IMR-90 (cell line): ENCODE measurements at regions not wholly inside any gene's neighbourhood (a gene's known extent, or its start where the extent isn't known, plus 50 kb on each side); places are given as distances from the start of the nearest gene placed in this dataset.

Source experiments
- ATAC-seq: fragments of 200-7000 bp; cut with Tn5 transposase; 2 replicates; pipeline ENCODE4 v1.9.1; 2020; ENCODE audit warnings: low read depth, mild to moderate bottlenecking, moderate library complexity
- BruUV-seq: library from RNA; stranded (reverse); fragments of 400-500 nt; replicated peaks from 2 replicates; lab custom pipeline; 2021; lab: Mats Ljungman, UMichigan
- CTCF ChIA-PET: fragments of 300-600 bp; formaldehyde crosslinking; extraction: SDS; loops from one replicate; lab custom pipeline; 2021; ENCODE audit warnings: antibody characterized with exemption; lab: Yijun Ruan, JAX
- POLR2A ChIA-PET: fragments of 300-600 bp; sonication (Branson Sonifier 250); formaldehyde crosslinking; loops from one replicate; lab custom pipeline; 2022; ENCODE audit warnings: antibody characterized with exemption; ENCODE audit not compliant: unreplicated experiment; lab: Charles Lee
- DNase-seq: peaks from one replicate; pipeline ENCODE4 v3.0.0; 2013
- H2AFZ ChIP-seq: replicated peaks from 2 replicates; pipeline ENCODE3; 2013; ENCODE audit warnings: low read length, mild to moderate bottlenecking; ENCODE audit not compliant: poor library complexity
- H2AK5ac ChIP-seq: 2 replicates; pipeline ENCODE4 v1.6.1; 2013; ENCODE audit warnings: low read depth, low read length, inconsistent platforms
- H2AK9ac ChIP-seq: replicated peaks from 2 replicates; pipeline ENCODE3; 2013; ENCODE audit warnings: mild to moderate bottlenecking, low read depth, low read length, moderate library complexity; ENCODE audit not compliant: poor library complexity
- H2BK120ac ChIP-seq: 2 replicates; pipeline ENCODE4 v1.6.1; 2013; ENCODE audit warnings: low read depth, low read length, inconsistent platforms
- H2BK15ac ChIP-seq: 3 replicates; pipeline ENCODE4 v1.6.1; 2013; ENCODE audit warnings: low read depth, low read length, inconsistent platforms
- H2BK20ac ChIP-seq: 2 replicates; pipeline ENCODE4 v1.6.1; 2013; ENCODE audit warnings: low read depth, mild to moderate bottlenecking, inconsistent platforms, low read length, moderate library complexity
- H2BK5ac ChIP-seq: 2 replicates; pipeline ENCODE4 v1.6.1; 2013; ENCODE audit warnings: mild to moderate bottlenecking, low read depth, low read length, inconsistent platforms; ENCODE audit not compliant: poor library complexity, severe bottlenecking
- H3K14ac ChIP-seq: replicated peaks from 2 replicates; pipeline ENCODE4 v1.6.1; 2013; ENCODE audit warnings: low read depth, low read length, inconsistent platforms
- H3K18ac ChIP-seq: 2 replicates; pipeline ENCODE4 v1.6.1; 2013; ENCODE audit warnings: low read depth, low read length, control low read depth
- H3K23ac ChIP-seq: 2 replicates; pipeline ENCODE4 v1.6.1; 2013; ENCODE audit warnings: low read depth, low read length, inconsistent platforms
- H3K27ac ChIP-seq: 2 replicates; pipeline ENCODE4 v1.5.1; 2013; ENCODE audit warnings: mild to moderate bottlenecking, control low read depth, low read length; ENCODE audit not compliant: insufficient read depth
- H3K27me3 ChIP-seq: 2 replicates; pipeline ENCODE4 v1.6.1; 2013; ENCODE audit warnings: low read length; ENCODE audit not compliant: control insufficient read depth, insufficient read depth
- H3K36me3 ChIP-seq: 2 replicates; pipeline ENCODE4 v1.6.1; 2013; ENCODE audit warnings: low read length, mixed read lengths; ENCODE audit not compliant: control insufficient read depth, insufficient read depth
- H3K4ac ChIP-seq: 2 replicates; pipeline ENCODE4 v1.6.1; 2013; ENCODE audit warnings: low read depth, low read length, inconsistent platforms
- H3K4me1 ChIP-seq: 2 replicates; pipeline ENCODE4 v1.6.1; 2013; ENCODE audit warnings: low read length, mixed read lengths; ENCODE audit not compliant: control insufficient read depth, insufficient read depth
- H3K4me2 ChIP-seq: 2 replicates; pipeline ENCODE4 v1.6.1; 2013; ENCODE audit warnings: low read depth, mild to moderate bottlenecking, control low read depth, low read length, moderate library complexity
- H3K4me3 ChIP-seq: 2 replicates; pipeline ENCODE4 v1.5.1; 2013; ENCODE audit warnings: low read depth, mild to moderate bottlenecking, control low read depth, low read length, moderate library complexity; ENCODE audit not compliant: insufficient read depth
- H3K56ac ChIP-seq: 2 replicates; pipeline ENCODE4 v1.6.1; 2013; ENCODE audit warnings: low read length, inconsistent platforms; ENCODE audit not compliant: insufficient read depth; ENCODE audit errors: extremely low read depth
- H3K79me1 ChIP-seq, 2 experiments: 2 replicates each; pipeline ENCODE4 v1.6.1; 2013; ENCODE audit warnings: low read length in 2 of 2, inconsistent platforms in 1 of 2, low read depth in 1 of 2
- H3K9ac ChIP-seq: 2 replicates; pipeline ENCODE4 v1.6.1; 2013; ENCODE audit warnings: low read depth, low read length, control low read depth
- H3K9me1 ChIP-seq: 2 replicates; pipeline ENCODE4 v1.6.1; 2013; ENCODE audit warnings: low read length, inconsistent platforms; ENCODE audit not compliant: insufficient read depth
- H3K9me3 ChIP-seq: 2 replicates; pipeline ENCODE4 v1.6.1; 2013; ENCODE audit warnings: low read length; ENCODE audit not compliant: control insufficient read depth, insufficient read depth
- H4K20me1 ChIP-seq: 2 replicates; pipeline ENCODE4 v1.6.1; 2013; ENCODE audit warnings: low read length, inconsistent platforms; ENCODE audit not compliant: insufficient read depth
- H4K5ac ChIP-seq: 2 replicates; pipeline ENCODE4 v1.6.1; 2013; ENCODE audit warnings: mild to moderate bottlenecking, low read depth, low read length, control low read depth
- H4K8ac ChIP-seq, 2 experiments: 2 replicates each; pipeline ENCODE4 v1.6.1; 2013; ENCODE audit warnings: low read depth in 2 of 2, low read length in 2 of 2, control low read depth in 1 of 2, inconsistent platforms in 1 of 2
- H4K91ac ChIP-seq: 2 replicates; pipeline ENCODE4 v1.6.1; 2013; ENCODE audit warnings: low read depth, low read length, inconsistent platforms; ENCODE audit not compliant: insufficient read depth
- BHLHE40 ChIP-seq: fragments of 150-350 bp; IDR thresholded peaks from 2 replicates; pipeline ENCODE4 v1.6.1; 2016; ENCODE audit warnings: mild to moderate bottlenecking, low read depth, low read length
- CEBPB ChIP-seq: IDR thresholded peaks from 2 replicates; pipeline ENCODE4 v1.6.1; 2012; ENCODE audit warnings: low read depth, low read length, improper control_type of control experiment
- CHD1 ChIP-seq: IDR thresholded peaks from 2 replicates; pipeline ENCODE4 v1.6.1; 2012; ENCODE audit warnings: low read depth, low read length, improper control_type of control experiment
- FOS ChIP-seq: fragments of 150-350 bp; IDR thresholded peaks from 2 replicates; pipeline ENCODE4 v1.6.1; 2016; ENCODE audit warnings: low read depth, low read length
- MAFK ChIP-seq: IDR thresholded peaks from 2 replicates; pipeline ENCODE4 v1.6.1; 2012; ENCODE audit warnings: low read depth, low read length, improper control_type of control experiment
- MAZ ChIP-seq: IDR thresholded peaks from 2 replicates; pipeline ENCODE4 v1.6.1; 2012; ENCODE audit warnings: low read depth, mild to moderate bottlenecking, low read length, improper control_type of control experiment, moderate library complexity, borderline replicate concordance
- MXI1 ChIP-seq: IDR thresholded peaks from 2 replicates; pipeline ENCODE4 v1.6.1; 2012; ENCODE audit warnings: low read depth, mild to moderate bottlenecking, low read length, moderate library complexity, borderline replicate concordance
- NFE2L2 ChIP-seq: fragments of 150-350 bp; IDR thresholded peaks from 2 replicates; pipeline ENCODE4 v1.6.1; 2016; ENCODE audit warnings: low read depth, mild to moderate bottlenecking, low read length
- POLR2A ChIP-seq: IDR thresholded peaks from 2 replicates; pipeline ENCODE4 v1.6.1; 2012; ENCODE audit warnings: mild to moderate bottlenecking, low read depth, low read length
- RAD21 ChIP-seq: IDR thresholded peaks from 2 replicates; pipeline ENCODE4 v1.6.1; 2012; ENCODE audit warnings: low read length, improper control_type of control experiment
- RCOR1 ChIP-seq: IDR thresholded peaks from 2 replicates; pipeline ENCODE4 v1.6.1; 2012; ENCODE audit warnings: mild to moderate bottlenecking, low read length, improper control_type of control experiment; ENCODE audit not compliant: insufficient replicate concordance
- RFX5 ChIP-seq: IDR thresholded peaks from 2 replicates; pipeline ENCODE4 v1.8.0; 2012; ENCODE audit warnings: low read depth, mild to moderate bottlenecking, low read length, moderate library complexity
- SMC3 ChIP-seq: fragments of 150-350 bp; IDR thresholded peaks from 2 replicates; pipeline ENCODE4 v1.6.1; 2016; ENCODE audit warnings: low read depth, mild to moderate bottlenecking, antibody characterized with exemption, low read length, moderate library complexity
- WGBS, 2 experiments: methylation state at CpG; one replicate each; pipeline versions ENCODE4 v1.1.5 to v1.1.7; 2013; ENCODE audit warnings: missing lambda C conversion rate in 2 of 2; ENCODE audit not compliant: insufficient read length in 1 of 2; ENCODE audit errors: extremely low coverage in 2 of 2; 5-methylcytosine and 5-hydroxymethylcytosine counted together
- dilution Hi-C: fragments of 300-500 bp; cut with HindIII; formaldehyde crosslinking; loops from one replicate; pipeline ENCODE4 v1.14.3; 2018; ENCODE audit warnings: low sequenced_read_pairs; ENCODE audit not compliant: unreplicated experiment
- in situ Hi-C: fragments of 300-500 bp; cut with MboI; formaldehyde crosslinking; loops from 3 replicates; pipeline ENCODE4 v1.14.3; 2019; ENCODE audit warnings: low sequenced_read_pairs, inconsistent platforms, mixed read lengths
- intact Hi-C: fragments of 100-400 bp; cut with micrococcal nuclease; formaldehyde crosslinking; loops from 2 replicates; pipeline ENCODE4 v1.10.0; 2022
- TF ChIP-seq, protein P1 (sequence below): fragments of 150-350 bp; IDR thresholded peaks from 2 replicates; pipeline ENCODE4 v1.6.1; 2017; ENCODE audit warnings: mild to moderate bottlenecking, antibody characterized with exemption, low read length, low read depth
- TF ChIP-seq, protein P2 (sequence below): fragments of 150-350 bp; IDR thresholded peaks from 2 replicates; pipeline ENCODE4 v1.6.1; 2016; ENCODE audit warnings: low read depth, mild to moderate bottlenecking, low read length, moderate library complexity, borderline replicate concordance
- TF ChIP-seq, protein P3 (sequence below): conservative IDR thresholded peaks from 2 replicates; pipeline ENCODE4 v1.5.1; 2012; ENCODE audit warnings: mild to moderate bottlenecking, low read depth, low read length, improper control_type of control experiment

DNA sequence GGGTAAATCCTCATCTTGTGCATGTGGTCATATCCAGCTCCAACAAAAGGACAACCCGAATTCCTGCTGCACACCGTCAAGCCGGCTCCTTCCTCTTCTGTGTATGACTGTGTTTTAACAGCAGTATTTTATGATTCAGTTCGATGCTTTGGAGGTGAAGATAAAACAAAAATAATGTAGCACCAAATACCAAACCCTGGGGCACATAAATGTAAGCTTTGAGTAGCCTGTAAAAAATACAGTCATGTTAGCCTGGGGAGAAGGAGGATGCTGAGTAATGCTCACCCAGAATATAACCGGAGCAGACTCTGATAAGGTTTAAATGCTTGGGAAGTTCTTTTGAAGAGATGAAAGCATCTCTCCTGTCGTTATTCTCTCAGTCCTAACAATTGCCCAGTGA is 225.0 kb downstream of the SUCLG1 start:
- TF ChIP-seq NFE2L2 (no peak), SMC3 (no peak), RAD21 (no peak), BHLHE40 (no peak), CHD1 (no peak), RCOR1 (no peak), FOS (no peak), POLR2A (no peak), CEBPB (no peak), MXI1 (no peak), MAZ (no peak), RFX5 (no peak), MAFK (no peak)
- TF ChIP-seq, protein P1, sequence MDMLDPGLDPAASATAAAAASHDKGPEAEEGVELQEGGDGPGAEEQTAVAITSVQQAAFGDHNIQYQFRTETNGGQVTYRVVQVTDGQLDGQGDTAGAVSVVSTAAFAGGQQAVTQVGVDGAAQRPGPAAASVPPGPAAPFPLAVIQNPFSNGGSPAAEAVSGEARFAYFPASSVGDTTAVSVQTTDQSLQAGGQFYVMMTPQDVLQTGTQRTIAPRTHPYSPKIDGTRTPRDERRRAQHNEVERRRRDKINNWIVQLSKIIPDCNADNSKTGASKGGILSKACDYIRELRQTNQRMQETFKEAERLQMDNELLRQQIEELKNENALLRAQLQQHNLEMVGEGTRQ = no peak
- TF ChIP-seq, protein P2, sequence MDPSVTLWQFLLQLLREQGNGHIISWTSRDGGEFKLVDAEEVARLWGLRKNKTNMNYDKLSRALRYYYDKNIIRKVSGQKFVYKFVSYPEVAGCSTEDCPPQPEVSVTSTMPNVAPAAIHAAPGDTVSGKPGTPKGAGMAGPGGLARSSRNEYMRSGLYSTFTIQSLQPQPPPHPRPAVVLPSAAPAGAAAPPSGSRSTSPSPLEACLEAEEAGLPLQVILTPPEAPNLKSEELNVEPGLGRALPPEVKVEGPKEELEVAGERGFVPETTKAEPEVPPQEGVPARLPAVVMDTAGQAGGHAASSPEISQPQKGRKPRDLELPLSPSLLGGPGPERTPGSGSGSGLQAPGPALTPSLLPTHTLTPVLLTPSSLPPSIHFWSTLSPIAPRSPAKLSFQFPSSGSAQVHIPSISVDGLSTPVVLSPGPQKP = no peak
- TF ChIP-seq, protein P3, sequence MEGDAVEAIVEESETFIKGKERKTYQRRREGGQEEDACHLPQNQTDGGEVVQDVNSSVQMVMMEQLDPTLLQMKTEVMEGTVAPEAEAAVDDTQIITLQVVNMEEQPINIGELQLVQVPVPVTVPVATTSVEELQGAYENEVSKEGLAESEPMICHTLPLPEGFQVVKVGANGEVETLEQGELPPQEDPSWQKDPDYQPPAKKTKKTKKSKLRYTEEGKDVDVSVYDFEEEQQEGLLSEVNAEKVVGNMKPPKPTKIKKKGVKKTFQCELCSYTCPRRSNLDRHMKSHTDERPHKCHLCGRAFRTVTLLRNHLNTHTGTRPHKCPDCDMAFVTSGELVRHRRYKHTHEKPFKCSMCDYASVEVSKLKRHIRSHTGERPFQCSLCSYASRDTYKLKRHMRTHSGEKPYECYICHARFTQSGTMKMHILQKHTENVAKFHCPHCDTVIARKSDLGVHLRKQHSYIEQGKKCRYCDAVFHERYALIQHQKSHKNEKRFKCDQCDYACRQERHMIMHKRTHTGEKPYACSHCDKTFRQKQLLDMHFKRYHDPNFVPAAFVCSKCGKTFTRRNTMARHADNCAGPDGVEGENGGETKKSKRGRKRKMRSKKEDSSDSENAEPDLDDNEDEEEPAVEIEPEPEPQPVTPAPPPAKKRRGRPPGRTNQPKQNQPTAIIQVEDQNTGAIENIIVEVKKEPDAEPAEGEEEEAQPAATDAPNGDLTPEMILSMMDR = no peak

More for the DNA sequence above, 225.0 kb downstream of the SUCLG1 start:
- H4K8ac ChIP-seq = no peak overlapping the region
- DNase-seq (no peak), ATAC-seq (no peak)
- H4K91ac ChIP-seq = no peak overlapping the region
- H2BK20ac ChIP-seq = no peak overlapping the region
- H3K4ac ChIP-seq = no peak overlapping the region
- H4K5ac ChIP-seq = no peak overlapping the region
- in situ Hi-C loops = no loop called here
- no peak overlapping the region for H3K4me3 ChIP-seq
- dilution Hi-C loops = no loop called here
- no peak overlapping the region for H3K9ac ChIP-seq
- no peak overlapping the region for H2BK120ac ChIP-seq
- ChIA-PET CTCF (no interaction called here), POLR2A (no interaction called here)
- H3K4me2 ChIP-seq = no peak overlapping the region
- H3K9me3 ChIP-seq = no peaks in the 10 kb centered on the region
- no peak overlapping the region for H3K27ac ChIP-seq
- no TSS peak for BruUV-seq
- no peak overlapping the region for H2AK5ac ChIP-seq
- H3K14ac ChIP-seq = no peak overlapping the region
- no peak overlapping the region for H3K23ac ChIP-seq
- H3K4me1 ChIP-seq = no peaks in the 10 kb centered on the region
- no peak overlapping the region for H2BK5ac ChIP-seq
- no peak overlapping the region for H3K56ac ChIP-seq
- H2BK15ac ChIP-seq = no peak overlapping the region
- no CpG with 5 or more reads among the region's 6 CpGs for WGBS, 2 experiments
- H3K9me1 ChIP-seq = no peaks in the 10 kb centered on the region
- H3K79me1 ChIP-seq = no peaks in the 10 kb centered on the region
- no peak overlapping the region for H2AFZ ChIP-seq
- intact Hi-C loops = no loop called here
- H3K18ac ChIP-seq = no peak overlapping the region
- no peak overlapping the region for H2AK9ac ChIP-seq
- no peaks in the 10 kb centered on the region for H3K36me3 ChIP-seq
- no peaks in the 10 kb centered on the region for H4K20me1 ChIP-seq
- H3K27me3 ChIP-seq = no peaks in the 10 kb centered on the region
